GM23338 (cell line): ENCODE measurements at regions not wholly inside any gene's neighbourhood (a gene's known extent, or its start where the extent isn't known, plus 50 kb on each side); places are given as distances from the start of the nearest gene placed in this dataset.

ENCODE experiments used
- ATAC-seq: fragments of 200-7000 bp; cut with Tn5 transposase; 3 replicates; pipeline ENCODE4 v1.9.1; 2020
- DNase-seq: peaks from one replicate; pipeline ENCODE4 v3.0.0-alpha.2; 2015; ENCODE audit warnings: low spot score
- H2AFZ ChIP-seq: fragments of 200-600 bp; sonication (generic); 2 replicates; pipeline ENCODE4 v1.8.0; 2016; ENCODE audit warnings: antibody characterized with exemption, mild to moderate bottlenecking, moderate library complexity
- H3F3A ChIP-seq: fragments of 200-600 bp; sonication (generic); replicated peaks from 2 replicates; pipeline ENCODE4 v1.8.0; 2017; ENCODE audit warnings: antibody characterized with exemption, mixed run types, low read depth
- H3K27ac ChIP-seq: fragments of 200-600 bp; sonication (generic); 2 replicates; pipeline ENCODE4 v1.6.1; 2016; ENCODE audit warnings: low read depth
- H3K27me3 ChIP-seq: fragments of 200-600 bp; sonication (generic); 2 replicates; pipeline ENCODE4 v1.8.0; 2016; ENCODE audit warnings: mild to moderate bottlenecking, mixed run types, moderate library complexity; ENCODE audit not compliant: insufficient read depth
- H3K36me3 ChIP-seq: fragments of 200-600 bp; sonication (generic); 2 replicates; pipeline ENCODE4 v1.8.0; 2016; ENCODE audit warnings: mild to moderate bottlenecking; ENCODE audit not compliant: insufficient read depth
- H3K4me1 ChIP-seq: fragments of 200-600 bp; sonication (generic); 2 replicates; pipeline ENCODE4 v1.8.0; 2016; ENCODE audit warnings: mild to moderate bottlenecking, moderate library complexity; ENCODE audit not compliant: insufficient read depth
- H3K4me2 ChIP-seq: fragments of 200-600 bp; sonication (generic); 2 replicates; pipeline ENCODE4 v1.7.1; 2017; ENCODE audit warnings: mixed run types
- H3K4me3 ChIP-seq: fragments of 200-600 bp; sonication (generic); 2 replicates; pipeline ENCODE4 v1.6.1; 2016; ENCODE audit warnings: mixed run types
- H3K79me2 ChIP-seq: fragments of 200-600 bp; sonication (generic); replicated peaks from 2 replicates; pipeline ENCODE4 v1.8.0; 2017; ENCODE audit warnings: mild to moderate bottlenecking; ENCODE audit not compliant: insufficient read depth
- H3K9me2 ChIP-seq: fragments of 200-600 bp; sonication (generic); 2 replicates; pipeline ENCODE4 v1.8.0; 2017; ENCODE audit not compliant: insufficient read depth
- H4K20me1 ChIP-seq: fragments of 200-600 bp; sonication (generic); replicated peaks from 2 replicates; pipeline ENCODE4 v1.8.0; 2017; ENCODE audit warnings: mild to moderate bottlenecking; ENCODE audit not compliant: insufficient read depth
- H3K27ac Mint-ChIP-seq: 2 replicates; pipeline ENCODE4 v1.8.0; 2020; ENCODE audit warnings: inconsistent platforms, mild to moderate bottlenecking, moderate library complexity, mixed read lengths
- H3K27me3 Mint-ChIP-seq: 3 replicates; pipeline ENCODE4 v1.8.0; 2022; ENCODE audit warnings: low read depth, mild to moderate bottlenecking, moderate library complexity, mixed read lengths, inconsistent platforms; ENCODE audit not compliant: insufficient read depth, poor library complexity
- H3K36me3 Mint-ChIP-seq: 3 replicates; pipeline ENCODE4 v1.8.0; 2021; ENCODE audit warnings: low read depth, mild to moderate bottlenecking, inconsistent platforms, moderate library complexity, mixed read lengths
- H3K4me1 Mint-ChIP-seq: 3 replicates; pipeline ENCODE4 v1.8.0; 2020; ENCODE audit warnings: mild to moderate bottlenecking, inconsistent platforms, mixed read lengths
- H3K4me3 Mint-ChIP-seq: 3 replicates; pipeline ENCODE4 v1.8.0; 2021; ENCODE audit warnings: moderate library complexity, mild to moderate bottlenecking, inconsistent platforms, mixed read lengths
- H3K9me3 Mint-ChIP-seq: 3 replicates; pipeline ENCODE4 v1.8.0; 2020; ENCODE audit warnings: moderate library complexity, mild to moderate bottlenecking, inconsistent platforms, mixed read lengths
- CREB1 ChIP-seq: fragments of 250-450 bp; sonication (Bioruptor Pico); IDR thresholded peaks from 2 replicates; pipeline ENCODE4 v1.5.0; 2020; ENCODE audit warnings: low read depth, mild to moderate bottlenecking, moderate library complexity
- CTCF ChIP-seq, 2 experiments: fragments of 200-600 bp in 1 of 2; sonication (generic) in 1 of 2; conservative IDR thresholded peaks; 2 replicates each; pipeline versions ENCODE4 v1.5.1 to v1.6.1; 2016 to 2017; ENCODE audit warnings: antibody characterized with exemption in 2 of 2, low read depth in 2 of 2, mild to moderate bottlenecking in 2 of 2, moderate library complexity in 1 of 2
- ETS1 ChIP-seq: IDR thresholded peaks from 2 replicates; pipeline ENCODE4 v1.6.1; 2016; ENCODE audit warnings: antibody characterized with exemption
- EZH2 ChIP-seq: fragments of 200-600 bp; sonication (generic); IDR thresholded peaks from one replicate; pipeline ENCODE4 v1.8.0; 2017; ENCODE audit warnings: antibody characterized with exemption, mild to moderate bottlenecking, low read depth; ENCODE audit not compliant: unreplicated experiment
- EZH2phosphoT487 ChIP-seq: fragments of 200-600 bp; sonication (generic); IDR thresholded peaks from one replicate; pipeline ENCODE4 v1.8.1; 2018; ENCODE audit warnings: antibody characterized with exemption; ENCODE audit not compliant: unreplicated experiment
- JUNB ChIP-seq: IDR thresholded peaks from one replicate; pipeline ENCODE4 v1.6.1; 2016; ENCODE audit warnings: antibody characterized with exemption; ENCODE audit not compliant: unreplicated experiment
- NANOG ChIP-seq: IDR thresholded peaks from 2 replicates; pipeline ENCODE4 v1.6.1; 2016; ENCODE audit warnings: antibody characterized with exemption, borderline replicate concordance
- POLR2AphosphoS5 ChIP-seq: IDR thresholded peaks from 2 replicates; pipeline ENCODE4 v1.6.1; 2016; ENCODE audit warnings: antibody characterized with exemption, low read depth
- REST ChIP-seq: IDR thresholded peaks from one replicate; pipeline ENCODE4 v1.6.1; 2018; ENCODE audit warnings: antibody characterized with exemption; ENCODE audit not compliant: unreplicated experiment
- STAT1 ChIP-seq: IDR thresholded peaks from one replicate; pipeline ENCODE4 v1.6.1; 2016; ENCODE audit warnings: antibody characterized with exemption; ENCODE audit not compliant: unreplicated experiment
- ZNF114 ChIP-seq: fragments of 250-450 bp; sonication (Bioruptor Pico); IDR thresholded peaks from 2 replicates; pipeline ENCODE4 v1.5.0; 2020; ENCODE audit warnings: mild to moderate bottlenecking, moderate library complexity
- ZNF331 ChIP-seq: fragments of 250-450 bp; sonication (Bioruptor Pico); IDR thresholded peaks from 2 replicates; pipeline ENCODE4 v1.5.0; 2020; ENCODE audit warnings: low read depth, mild to moderate bottlenecking, moderate library complexity
- ZNF462 ChIP-seq: fragments of 250-450 bp; sonication (Bioruptor Pico); IDR thresholded peaks from 2 replicates; pipeline ENCODE4 v1.5.0; 2020; ENCODE audit warnings: mild to moderate bottlenecking, moderate library complexity

GRCh38 chr10:120048391-120048790 is 155.9 kb downstream of the SEC23IP start:
- Mint-ChIP-seq H3K36me3 (no peaks in the 10 kb centered on the region), H3K4me1 (peaks cover 14% of the 10 kb centered on the region), H3K4me3 (no peak overlapping the region), H3K9me3 (no peaks in the 10 kb centered on the region), H3K27ac (no peak overlapping the region), H3K27me3 (peaks cover 2% of the 10 kb centered on the region)
- Histone ChIP-seq H3K27ac (no peak overlapping the region), H3K4me1 (peaks cover 9% of the 10 kb centered on the region; the same call in 1 of the 2 replicates), H3K4me2 (no peak overlapping the region), H3F3A (no peaks in the 10 kb centered on the region), H3K9me2 (no peaks in the 10 kb centered on the region), H4K20me1 (no peaks in the 10 kb centered on the region), H3K79me2 (no peaks in the 10 kb centered on the region), H2AFZ (0 out of 2 replicates have a peak overlapping the region, but pooled peaks have one; percentile 23), H3K27me3 (no peaks in the 10 kb centered on the region), H3K4me3 (no peak overlapping the region), H3K36me3 (no peaks in the 10 kb centered on the region)
- ATAC-seq = no peak
- TF ChIP-seq REST (no peak), CREB1 (CRISPR knock-in tag) (no peak), NANOG (no peak), STAT1 (no peak), POLR2AphosphoS5 (no peak), CTCF (conservative IDR thresholded peaks at IDR 0.05; ENCODE audit: low read depth in 2 of 2) (no peak), ZNF462 (CRISPR knock-in tag) (no peak), ZNF331 (CRISPR knock-in tag) (no peak), EZH2 (no peak), EZH2phosphoT487 (no peak), ZNF114 (CRISPR knock-in tag) (no peak), JUNB (no peak), ETS1 (no peak)
- DNase-seq = no peak
